Esophagus squamous epithelium (tissue), 4 donors: ENCODE measurements at regions not wholly inside any gene's neighbourhood (a gene's known extent, or its start where the extent isn't known, plus 50 kb on each side); places are given as distances from the start of the nearest gene placed in this dataset.

Experiments used
- POLR2A ChIP-seq, 4 donors: fragments of 450-650 bp; IDR thresholded peaks; one replicate each; pipeline ENCODE4 v1.6.1; 2017; ENCODE audit warnings: antibody characterized with exemption in 4 of 4, mild to moderate bottlenecking in 4 of 4, moderate library complexity in 3 of 4
- TF ChIP-seq, protein P1 (sequence below), 6 experiments: fragments of 450-650 bp in 4 of 6; fragments of 200-600 bp in 2 of 6; sonication (generic) in 2 of 6; IDR thresholded peaks; one replicate each; pipeline ENCODE4 v1.5.1; 2016 to 2019; ENCODE audit warnings: antibody characterized with exemption in 6 of 6, mild to moderate bottlenecking in 4 of 6, moderate library complexity in 4 of 6

DNA sequence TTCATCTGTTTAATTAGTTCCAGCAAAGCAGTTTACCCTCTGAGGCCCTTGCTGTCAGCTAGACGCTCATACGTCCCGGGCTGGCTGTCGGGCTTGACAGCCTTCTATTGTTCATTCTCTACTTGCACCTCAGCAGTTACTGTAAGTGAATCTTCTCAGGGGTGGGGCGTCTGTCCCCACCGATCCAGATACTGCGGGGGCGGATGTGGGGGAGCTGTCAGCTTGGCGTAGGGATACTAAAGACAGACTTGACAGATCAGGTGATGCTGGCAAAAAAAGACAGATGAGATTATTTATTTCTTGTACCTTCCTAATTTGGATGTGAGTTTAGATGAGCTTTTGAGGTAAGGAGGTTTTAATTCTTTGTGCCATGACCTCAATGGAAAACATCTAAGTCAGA lies 315.3 kb downstream of the NR2F2 start:
- TF ChIP-seq, protein P1, sequence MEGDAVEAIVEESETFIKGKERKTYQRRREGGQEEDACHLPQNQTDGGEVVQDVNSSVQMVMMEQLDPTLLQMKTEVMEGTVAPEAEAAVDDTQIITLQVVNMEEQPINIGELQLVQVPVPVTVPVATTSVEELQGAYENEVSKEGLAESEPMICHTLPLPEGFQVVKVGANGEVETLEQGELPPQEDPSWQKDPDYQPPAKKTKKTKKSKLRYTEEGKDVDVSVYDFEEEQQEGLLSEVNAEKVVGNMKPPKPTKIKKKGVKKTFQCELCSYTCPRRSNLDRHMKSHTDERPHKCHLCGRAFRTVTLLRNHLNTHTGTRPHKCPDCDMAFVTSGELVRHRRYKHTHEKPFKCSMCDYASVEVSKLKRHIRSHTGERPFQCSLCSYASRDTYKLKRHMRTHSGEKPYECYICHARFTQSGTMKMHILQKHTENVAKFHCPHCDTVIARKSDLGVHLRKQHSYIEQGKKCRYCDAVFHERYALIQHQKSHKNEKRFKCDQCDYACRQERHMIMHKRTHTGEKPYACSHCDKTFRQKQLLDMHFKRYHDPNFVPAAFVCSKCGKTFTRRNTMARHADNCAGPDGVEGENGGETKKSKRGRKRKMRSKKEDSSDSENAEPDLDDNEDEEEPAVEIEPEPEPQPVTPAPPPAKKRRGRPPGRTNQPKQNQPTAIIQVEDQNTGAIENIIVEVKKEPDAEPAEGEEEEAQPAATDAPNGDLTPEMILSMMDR (IDR thresholded peaks at IDR 0.05) = no peak
- TF ChIP-seq POLR2A (IDR thresholded peaks at IDR 0.05) = no peak
